Stimulated activated naive CD8-positive, alpha-beta T cell treated with anti-CD3 and anti-CD28 coated beads, Interleukin-15, amount 100 ng/mL, for 72 hours (primary cell): ENCODE measurements at regions not wholly inside any gene's neighbourhood (a gene's known extent, or its start where the extent isn't known, plus 50 kb on each side); places are given as distances from the start of the nearest gene placed in this dataset.
"Not testable (repeated sequence)": the region's sequence is repeated elsewhere in the genome, so short reads cannot be mapped to it uniquely, and the experiment has no call there.

Experiments used
- ATAC-seq: fragments of 150-1000 bp; cut with Tn5 transposase; 2 replicates; pipeline ENCODE4 v1.10.0; 2021; ENCODE audit warnings: mild to moderate bottlenecking, moderate library complexity
- DNase-seq, 2 donors: peaks; one replicate each; pipeline ENCODE4 v3.0.0; 2021 to 2022
- H3K27ac Mint-ChIP-seq, 2 donors: one replicate each; pipeline ENCODE4 v1.8.0; 2022; ENCODE audit warnings: mild to moderate bottlenecking in 2 of 2, mixed read lengths in 2 of 2, moderate library complexity in 2 of 2
- H3K27me3 Mint-ChIP-seq: one replicate; pipeline ENCODE4 v1.8.0; 2022; ENCODE audit warnings: mixed read lengths
- H3K4me1 Mint-ChIP-seq: one replicate; pipeline ENCODE4 v1.8.0; 2022; ENCODE audit warnings: mild to moderate bottlenecking, mixed read lengths
- H3K4me3 Mint-ChIP-seq, 2 donors: one replicate each; pipeline ENCODE4 v1.8.0; 2022; ENCODE audit warnings: mild to moderate bottlenecking in 2 of 2, mixed read lengths in 2 of 2, moderate library complexity in 1 of 2
- H3K9me3 Mint-ChIP-seq, 2 donors: one replicate each; pipeline ENCODE4 v1.8.0; 2022; ENCODE audit warnings: mixed read lengths in 2 of 2

GRCh38 chr7:55683501-55683900, 111.2 kb upstream of the VOPP1 start:
- not testable (repeated sequence) for H3K27ac Mint-ChIP-seq, H3K4me3 Mint-ChIP-seq, H3K4me1 Mint-ChIP-seq, ATAC-seq, H3K9me3 Mint-ChIP-seq, DNase-seq, H3K27me3 Mint-ChIP-seq

GRCh38 chr7:55675589-55675988, 103.3 kb upstream of the VOPP1 start:
- H3K27ac Mint-ChIP-seq, H3K4me1 Mint-ChIP-seq, DNase-seq, H3K4me3 Mint-ChIP-seq, H3K9me3 Mint-ChIP-seq, H3K27me3 Mint-ChIP-seq, ATAC-seq: not testable (repeated sequence)

DNA sequence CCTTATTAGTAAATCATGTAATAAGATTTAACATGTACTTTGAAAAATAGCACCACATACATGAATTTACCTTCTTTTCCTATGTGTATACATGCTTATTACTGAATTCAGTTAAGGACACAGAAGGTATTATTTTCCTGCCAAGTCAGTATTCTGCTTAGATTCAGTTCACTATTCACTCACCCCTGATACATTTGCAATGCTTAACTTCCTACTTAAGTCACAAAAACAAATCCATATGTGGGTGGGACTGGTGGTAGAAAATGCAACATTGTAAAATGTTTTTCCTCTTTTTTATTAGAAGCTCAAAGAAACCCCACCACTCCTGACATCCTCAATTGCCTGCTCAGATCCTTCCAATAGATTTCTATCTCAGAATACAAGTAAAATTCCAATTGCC, 101.2 kb upstream of the VOPP1 start:
- H3K27ac Mint-ChIP-seq, H3K4me3 Mint-ChIP-seq, H3K27me3 Mint-ChIP-seq, DNase-seq, H3K9me3 Mint-ChIP-seq, H3K4me1 Mint-ChIP-seq, ATAC-seq: not testable (repeated sequence)

GRCh38 chr7:55672084-55672483, 99.8 kb upstream of the VOPP1 start:
- H3K9me3 Mint-ChIP-seq, ATAC-seq, H3K4me1 Mint-ChIP-seq, DNase-seq, H3K4me3 Mint-ChIP-seq, H3K27ac Mint-ChIP-seq: not testable (repeated sequence)
- peaks cover 17% of the 10 kb centered on the region for H3K27me3 Mint-ChIP-seq

- DNase-seq (no peak), ATAC-seq (no peak)
- H3K4me3 Mint-ChIP-seq, result no peak overlapping the region
- H3K9me3 Mint-ChIP-seq, result no peaks in the 10 kb centered on the region
- H3K4me1 Mint-ChIP-seq, result peaks cover 6% of the 10 kb centered on the region
- H3K27ac Mint-ChIP-seq, result no peak overlapping the region
- H3K27me3 Mint-ChIP-seq, result peaks cover 16% of the 10 kb centered on the region
Measured at GRCh38 chr7:55657654-55658053, 85.4 kb upstream of the VOPP1 start.

DNA sequence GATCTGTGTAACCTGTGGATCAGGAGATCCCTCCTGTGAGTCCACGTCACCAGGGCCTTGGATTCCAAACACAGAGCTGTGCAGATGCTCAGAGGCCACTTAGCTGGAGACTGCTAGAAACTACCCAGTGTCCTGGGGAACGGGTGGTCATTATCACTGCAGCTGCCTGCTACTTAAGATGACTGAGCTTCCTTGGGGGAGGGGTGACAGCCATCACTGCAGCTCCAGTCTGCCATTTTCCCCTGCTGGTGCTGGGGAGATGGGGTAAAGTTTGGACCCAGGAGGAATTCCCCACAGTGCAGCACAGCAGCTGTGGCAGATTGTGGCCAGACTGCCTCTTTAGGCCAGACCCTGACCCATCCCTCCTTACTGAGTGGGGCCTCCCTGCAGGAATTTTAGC, 78.8 kb upstream of the VOPP1 start:
- DNase-seq, result no peak
- Mint-ChIP-seq H3K27ac (no peak overlapping the region), H3K9me3 (no peaks in the 10 kb centered on the region), H3K4me3 (no peak overlapping the region), H3K27me3 (peaks cover 36% of the 10 kb centered on the region), H3K4me1 (no peaks in the 10 kb centered on the region)
- ATAC-seq, result no peak

DNA sequence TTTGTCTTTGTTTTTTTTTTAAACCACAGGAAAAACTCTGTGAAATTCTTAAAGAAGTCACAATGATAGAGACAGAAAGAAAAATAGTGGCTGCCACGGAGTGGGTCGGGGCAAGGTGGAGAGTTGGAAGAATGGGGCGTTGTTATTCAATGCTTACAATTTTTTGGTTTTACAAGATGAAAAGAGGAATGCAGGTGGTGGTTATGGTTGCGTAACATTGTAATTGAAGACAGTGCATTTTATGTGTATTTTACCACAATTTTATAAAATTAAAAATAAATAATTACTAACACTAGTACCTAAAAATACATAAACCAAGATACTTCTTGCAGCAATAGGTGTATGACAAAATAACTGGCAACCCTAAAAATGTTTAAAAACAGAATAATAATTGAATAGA, 76.9 kb upstream of the VOPP1 start:
- no peaks in the 10 kb centered on the region for H3K4me1 Mint-ChIP-seq
- DNase-seq, result no peak
- H3K4me3 Mint-ChIP-seq, result no peak overlapping the region
- no peak overlapping the region for H3K27ac Mint-ChIP-seq
- peaks cover 32% of the 10 kb centered on the region for H3K27me3 Mint-ChIP-seq
- no peak for ATAC-seq
- H3K9me3 Mint-ChIP-seq, result no peaks in the 10 kb centered on the region

- H3K4me3 Mint-ChIP-seq, result no peak overlapping the region
- no peak overlapping the region for H3K27ac Mint-ChIP-seq
- no peaks in the 10 kb centered on the region for H3K9me3 Mint-ChIP-seq
- no peak for ATAC-seq
- no peaks in the 10 kb centered on the region for H3K27me3 Mint-ChIP-seq
- H3K4me1 Mint-ChIP-seq, result peaks cover 11% of the 10 kb centered on the region
- no peak for DNase-seq
Measured at GRCh38 chr7:55644567-55644966, 72.3 kb upstream of the VOPP1 start.

DNA sequence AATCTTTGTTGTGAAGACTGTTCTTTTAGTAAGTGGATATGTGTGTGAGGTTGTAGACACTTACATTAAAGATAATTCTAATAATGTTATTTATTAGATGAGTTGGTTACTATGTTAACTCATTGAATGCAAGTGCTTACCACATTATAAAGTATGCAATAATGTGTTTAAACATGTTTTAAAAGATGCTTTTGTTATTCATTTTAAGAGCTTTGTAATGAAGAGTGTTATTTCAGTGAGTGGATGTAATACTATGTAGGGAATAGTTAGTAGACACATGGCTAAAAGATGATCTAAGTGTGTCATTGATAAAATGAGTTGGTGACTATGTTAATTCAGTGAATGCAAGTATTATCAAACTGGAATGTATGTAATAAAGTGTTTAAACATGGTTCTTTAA, 70.0 kb upstream of the VOPP1 start:
- Mint-ChIP-seq H3K4me1 (peaks cover 11% of the 10 kb centered on the region), H3K9me3 (no peaks in the 10 kb centered on the region), H3K27me3 (no peaks in the 10 kb centered on the region), H3K4me3 (no peak overlapping the region), H3K27ac (no peak overlapping the region)
- ATAC-seq, result no peak
- no peak for DNase-seq

GRCh38 chr7:55641811-55642210, 69.5 kb upstream of the VOPP1 start:
- DNase-seq (peak in 1 of 2 donors; percentile 12), ATAC-seq (peak; percentile 89)
- Mint-ChIP-seq H3K27ac (peak overlapping the region in 1 of 2 donors; percentile 88), H3K4me1 (peaks cover 11% of the 10 kb centered on the region), H3K9me3 (no peaks in the 10 kb centered on the region), H3K4me3 (peak overlapping the region; percentile 14 to 26), H3K27me3 (no peaks in the 10 kb centered on the region)

DNA sequence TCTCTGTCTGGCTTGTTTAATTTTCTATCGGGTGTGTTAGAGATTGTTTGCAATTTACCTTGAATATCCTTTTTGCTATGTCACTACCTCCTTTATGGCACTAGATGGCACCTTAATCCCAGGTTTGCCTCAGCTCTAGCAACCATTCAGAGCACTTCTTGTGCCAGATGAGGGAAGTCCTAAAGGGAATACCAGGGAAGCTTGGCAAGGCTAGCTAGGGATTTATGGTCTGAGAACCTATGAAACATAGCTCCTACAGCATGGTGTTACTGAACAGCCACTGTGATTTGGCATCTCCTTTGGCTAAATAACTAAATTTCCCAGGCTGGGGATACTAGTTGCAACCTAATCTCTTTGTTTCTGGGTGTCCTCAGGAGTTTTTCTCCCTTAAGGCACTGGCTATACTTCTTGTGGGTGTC, 69.0 kb upstream of the VOPP1 start:
- ATAC-seq (peak; percentile 84), DNase-seq (peak; percentile 36 to 37)
- Mint-ChIP-seq H3K9me3 (no peaks in the 10 kb centered on the region), H3K27me3 (no peaks in the 10 kb centered on the region), H3K27ac (peak overlapping the region in 1 of 2 donors; percentile 3), H3K4me3 (peak overlapping the region in 1 of 2 donors; percentile 14), H3K4me1 (peaks cover 11% of the 10 kb centered on the region)

DNA sequence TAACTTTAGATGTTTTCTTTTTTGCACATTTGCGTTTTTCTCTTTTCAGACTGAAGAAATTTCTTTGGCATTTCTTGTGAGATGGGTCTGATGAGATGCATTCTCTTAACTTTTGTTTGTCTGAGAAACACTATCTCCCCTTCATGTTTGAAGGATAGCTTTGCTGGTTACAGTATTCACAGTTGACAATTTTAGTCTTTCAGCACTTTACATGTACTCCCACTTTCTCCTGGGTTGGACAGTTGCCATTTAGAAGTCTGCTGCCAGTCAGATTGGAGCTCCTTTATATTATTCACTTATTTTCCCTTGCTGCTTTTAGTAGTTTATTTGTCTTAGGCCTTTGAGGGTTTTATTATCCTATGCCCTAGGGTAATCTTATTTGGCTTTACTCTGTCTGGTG, 67.3 kb upstream of the VOPP1 start:
- Mint-ChIP-seq H3K4me3 (no peak overlapping the region), H3K27me3 (no peaks in the 10 kb centered on the region), H3K27ac (no peak overlapping the region), H3K9me3 (no peaks in the 10 kb centered on the region), H3K4me1 (peaks cover 11% of the 10 kb centered on the region)
- ATAC-seq (no peak), DNase-seq (no peak)

- no peaks in the 10 kb centered on the region for H3K4me1 Mint-ChIP-seq
- DNase-seq (no peak), ATAC-seq (no peak)
- H3K4me3 Mint-ChIP-seq, result no peak overlapping the region
- no peaks in the 10 kb centered on the region for H3K9me3 Mint-ChIP-seq
- H3K27me3 Mint-ChIP-seq, result peaks cover 22% of the 10 kb centered on the region
- H3K27ac Mint-ChIP-seq, result no peak overlapping the region
Measured at GRCh38 chr7:55629051-55629677, 56.9 kb upstream of the VOPP1 start.

DNA sequence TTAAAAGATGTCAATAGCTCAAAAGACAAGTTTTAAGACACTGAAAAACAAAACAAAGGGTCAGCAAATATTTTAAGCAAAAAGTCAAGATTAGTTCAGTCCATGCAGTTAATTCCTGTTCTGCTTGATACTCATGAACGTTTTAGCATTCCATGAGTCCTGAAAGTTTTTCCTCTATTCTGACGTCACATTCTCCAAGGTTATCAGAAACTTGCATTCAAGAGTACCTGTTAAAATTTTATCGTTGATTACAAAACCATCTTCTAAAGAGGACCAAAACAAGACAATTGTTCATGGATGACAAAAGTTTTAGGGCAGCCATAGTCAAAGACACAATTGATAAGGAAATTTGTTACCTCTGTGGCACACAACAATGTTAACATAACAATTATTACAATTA, 52.5 kb upstream of the VOPP1 start:
- H3K4me3 Mint-ChIP-seq, result no peak overlapping the region
- peaks cover 42% of the 10 kb centered on the region for H3K27me3 Mint-ChIP-seq
- peaks cover 0 to 5% of the 10 kb centered on the region in 2 donors for H3K9me3 Mint-ChIP-seq
- no peaks in the 10 kb centered on the region for H3K4me1 Mint-ChIP-seq
- DNase-seq (no peak), ATAC-seq (no peak)
- no peak overlapping the region for H3K27ac Mint-ChIP-seq

GRCh38 chr7:55623617-55624016, 51.3 kb upstream of the VOPP1 start:
- H3K27me3 Mint-ChIP-seq, result peaks cover 38% of the 10 kb centered on the region
- H3K4me3 Mint-ChIP-seq, result no peak overlapping the region
- ATAC-seq, result no peak

DNA sequence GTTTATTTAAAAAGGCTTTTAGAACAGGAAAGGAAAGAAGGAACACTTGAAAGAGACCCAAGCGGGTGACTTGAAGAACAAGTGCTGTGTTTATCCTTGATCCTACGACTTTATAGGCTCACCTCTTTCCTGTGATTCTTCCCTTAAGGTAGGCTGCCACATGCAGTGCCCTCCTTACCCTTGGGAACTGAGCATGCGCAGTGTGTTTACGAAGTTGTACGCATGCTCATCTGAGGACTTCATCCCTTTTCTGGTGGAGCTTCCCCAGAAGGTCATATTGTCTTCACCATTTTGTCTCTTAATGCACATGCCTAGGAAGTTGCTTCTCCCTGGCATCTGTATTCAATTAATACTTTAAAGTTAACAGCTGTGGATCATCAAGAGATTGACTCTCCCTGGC, 49.9 kb upstream of the VOPP1 start:
- Mint-ChIP-seq H3K27me3 (peaks cover 44% of the 10 kb centered on the region), H3K4me3 (no peak overlapping the region), H3K27ac (no peak overlapping the region), H3K4me1 (no peaks in the 10 kb centered on the region), H3K9me3 (peaks cover 8 to 17% of the 10 kb centered on the region in 2 donors)
- no peak for DNase-seq
- ATAC-seq, result no peak

More at GRCh38 chr7:55623617-55624016, 51.3 kb upstream of the VOPP1 start:
- Mint-ChIP-seq H3K27ac (no peak overlapping the region), H3K9me3 (peaks cover 1 to 12% of the 10 kb centered on the region in 2 donors), H3K4me1 (no peaks in the 10 kb centered on the region)
- no peak for DNase-seq
